Thyroid gland (tissue), 4 donors: ENCODE measurements at regions not wholly inside any gene's neighbourhood (a gene's known extent, or its start where the extent isn't known, plus 50 kb on each side); places are given as distances from the start of the nearest gene placed in this dataset.
"Not testable (repeated sequence)": the region's sequence is repeated elsewhere in the genome, so short reads cannot be mapped to it uniquely, and the experiment has no call there.

Source experiments
- DNase-seq, 2 donors: peaks; one replicate each; pipeline ENCODE4 v3.0.0-alpha.2; 2019
- H3K27ac ChIP-seq, 3 donors: fragments of 200-600 bp; sonication (generic); 1 replicate in 2 of 3; 2 replicates in 1 of 3; pipeline ENCODE4 v1.5.1; 2016 to 2019; ENCODE audit warnings: mild to moderate bottlenecking in 1 of 3, moderate library complexity in 1 of 3
- H3K27me3 ChIP-seq: fragments of 200-600 bp; sonication (generic); one replicate; pipeline ENCODE4 v1.5.1; 2019
- H3K36me3 ChIP-seq, 2 donors: fragments of 200-600 bp; sonication (generic); one replicate each; pipeline ENCODE4 v1.5.1; 2016 to 2019
- H3K4me1 ChIP-seq, 2 donors: fragments of 200-600 bp; sonication (generic); one replicate each; pipeline ENCODE4 v1.5.1; 2017 to 2019
- H3K4me3 ChIP-seq, 3 donors: fragments of 200-600 bp; sonication (generic); replicated peaks in 1 of 3; 1 replicate in 2 of 3; 2 replicates in 1 of 3; pipeline ENCODE4 v1.5.1; 2016; ENCODE audit warnings: mild to moderate bottlenecking in 1 of 3
- H3K9me3 ChIP-seq: fragments of 200-600 bp; sonication (generic); one replicate; pipeline ENCODE4 v1.5.1; 2017
- POLR2A ChIP-seq, 2 donors: fragments of 450-650 bp; IDR thresholded peaks; one replicate each; pipeline ENCODE4 v1.6.1; 2017; ENCODE audit warnings: antibody characterized with exemption in 2 of 2, mild to moderate bottlenecking in 2 of 2, moderate library complexity in 1 of 2
- WGBS, 2 donors: methylation state at CpG; one replicate each; pipeline ENCODE4 v1.1.5; 2017; 5-methylcytosine and 5-hydroxymethylcytosine counted together
- intact Hi-C: fragments of 100-400 bp; cut with DNase I; formaldehyde crosslinking; loops from one replicate; pipeline ENCODE4 v1.15.1; 2023
- TF ChIP-seq, protein P1 (sequence below), 6 experiments: fragments of 200-600 bp in 3 of 6; fragments of 450-650 bp in 3 of 6; sonication (generic) in 3 of 6; IDR thresholded peaks; one replicate each; pipeline ENCODE4 v1.5.1; 2016 to 2019; ENCODE audit warnings: antibody characterized with exemption in 6 of 6, mild to moderate bottlenecking in 2 of 6, inconsistent platforms in 1 of 6, moderate library complexity in 1 of 6

DNA sequence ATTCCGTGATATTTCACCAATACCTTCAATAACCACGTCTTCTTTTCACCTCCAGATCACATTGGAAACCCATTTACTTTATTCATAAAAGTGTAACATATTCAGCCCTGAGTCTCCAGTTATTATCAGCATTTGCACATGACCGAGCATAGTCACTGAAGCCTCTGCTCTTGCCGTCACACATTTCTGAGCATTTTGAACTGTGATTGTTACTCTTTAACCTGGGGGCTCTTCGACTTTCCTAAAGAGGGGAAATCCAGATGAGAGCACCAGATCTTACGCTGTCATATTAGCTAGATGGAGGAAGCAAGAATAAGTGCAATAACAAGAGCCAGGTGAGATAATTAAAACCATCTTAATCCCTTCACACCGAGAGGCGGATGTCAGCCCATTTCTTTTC is 260.0 kb upstream of the NRP1 start:
- H3K9me3 ChIP-seq: no peaks in the 10 kb centered on the region
- no peaks in the 10 kb centered on the region for H3K4me1 ChIP-seq
- intact Hi-C loops: no loop called here
- no peak for DNase-seq
- no peaks in the 10 kb centered on the region for H3K36me3 ChIP-seq
- no peaks in the 10 kb centered on the region for H3K27me3 ChIP-seq
- no peak overlapping the region for H3K27ac ChIP-seq
- 56 to 64% methylated on average over 8 of the region's 8 CpGs for WGBS, 2 donors
- no peak for TF ChIP-seq POLR2A (IDR thresholded peaks at IDR 0.05)
- TF ChIP-seq, protein P1, sequence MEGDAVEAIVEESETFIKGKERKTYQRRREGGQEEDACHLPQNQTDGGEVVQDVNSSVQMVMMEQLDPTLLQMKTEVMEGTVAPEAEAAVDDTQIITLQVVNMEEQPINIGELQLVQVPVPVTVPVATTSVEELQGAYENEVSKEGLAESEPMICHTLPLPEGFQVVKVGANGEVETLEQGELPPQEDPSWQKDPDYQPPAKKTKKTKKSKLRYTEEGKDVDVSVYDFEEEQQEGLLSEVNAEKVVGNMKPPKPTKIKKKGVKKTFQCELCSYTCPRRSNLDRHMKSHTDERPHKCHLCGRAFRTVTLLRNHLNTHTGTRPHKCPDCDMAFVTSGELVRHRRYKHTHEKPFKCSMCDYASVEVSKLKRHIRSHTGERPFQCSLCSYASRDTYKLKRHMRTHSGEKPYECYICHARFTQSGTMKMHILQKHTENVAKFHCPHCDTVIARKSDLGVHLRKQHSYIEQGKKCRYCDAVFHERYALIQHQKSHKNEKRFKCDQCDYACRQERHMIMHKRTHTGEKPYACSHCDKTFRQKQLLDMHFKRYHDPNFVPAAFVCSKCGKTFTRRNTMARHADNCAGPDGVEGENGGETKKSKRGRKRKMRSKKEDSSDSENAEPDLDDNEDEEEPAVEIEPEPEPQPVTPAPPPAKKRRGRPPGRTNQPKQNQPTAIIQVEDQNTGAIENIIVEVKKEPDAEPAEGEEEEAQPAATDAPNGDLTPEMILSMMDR (IDR thresholded peaks at IDR 0.05): no peak
- no peak overlapping the region for H3K4me3 ChIP-seq

DNA sequence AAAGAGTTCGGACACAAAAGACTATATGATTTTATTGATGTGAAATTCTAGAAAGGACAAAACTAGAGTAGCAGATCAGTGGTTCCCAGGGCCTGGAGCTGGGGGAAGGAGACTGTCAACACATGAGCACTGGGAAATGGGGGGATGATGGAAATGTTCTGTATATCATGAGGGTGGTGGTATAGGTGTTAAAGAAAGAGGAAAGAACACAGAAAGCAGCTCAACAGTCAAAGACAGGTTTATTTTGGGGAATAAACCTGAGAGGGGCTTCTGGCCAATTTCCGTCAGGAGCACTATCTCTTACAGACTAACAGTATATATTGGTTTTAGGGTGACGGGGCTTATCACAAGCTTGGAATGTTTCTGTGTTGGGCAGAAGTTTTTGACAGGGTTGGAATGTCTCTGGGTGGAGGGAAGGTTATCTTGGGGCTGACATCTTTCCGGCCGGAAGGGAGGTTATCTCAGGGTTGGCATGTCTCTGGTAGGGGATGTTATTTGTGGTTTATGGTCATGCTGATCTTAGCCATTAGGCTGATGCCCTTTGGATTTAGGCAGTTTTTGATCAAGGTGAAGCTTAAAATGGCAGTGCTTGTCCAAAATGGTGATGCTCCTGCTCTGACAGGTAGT is 254.6 kb upstream of the NRP1 start:
- no peaks in the 10 kb centered on the region for H3K27me3 ChIP-seq
- TF ChIP-seq, protein P1 (IDR thresholded peaks at IDR 0.05): no peak
- no peak for TF ChIP-seq POLR2A (IDR thresholded peaks at IDR 0.05)
- no peak overlapping the region for H3K4me3 ChIP-seq
- H3K36me3 ChIP-seq: no peaks in the 10 kb centered on the region
- 94 to 98% methylated on average over 5 of the region's 5 CpGs for WGBS, 2 donors
- H3K9me3 ChIP-seq: no peaks in the 10 kb centered on the region
- intact Hi-C loops: no loop called here
- no peak overlapping the region for H3K27ac ChIP-seq
- no peak for DNase-seq
- H3K4me1 ChIP-seq: no peaks in the 10 kb centered on the region

DNA sequence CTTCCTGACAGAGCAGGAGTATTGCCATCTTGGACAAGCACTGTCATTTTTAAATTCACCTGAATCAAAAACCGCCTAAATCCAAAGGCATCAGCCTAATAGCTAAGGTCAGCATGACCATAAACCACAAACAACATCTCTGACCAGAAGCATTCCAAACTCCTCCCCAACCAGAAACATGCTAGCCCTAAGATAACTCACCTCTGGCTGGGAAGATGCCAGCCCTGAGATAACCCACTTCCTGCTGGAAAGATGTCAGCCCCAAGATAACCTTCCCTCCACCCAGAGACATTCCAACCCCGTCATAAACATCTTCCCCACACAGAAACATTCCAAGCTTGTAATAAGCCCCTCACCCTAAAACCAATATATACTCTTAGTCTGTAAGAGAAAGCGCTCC is 250.1 kb upstream of the NRP1 start:
- DNase-seq, H3K9me3 ChIP-seq, H3K4me1 ChIP-seq, intact Hi-C loops, H3K36me3 ChIP-seq, H3K4me3 ChIP-seq, H3K27ac ChIP-seq, H3K27me3 ChIP-seq: not testable (repeated sequence)
- whole genome bisulfite sequencing, 2 donors: 89 to 93% methylated on average over 3 of the region's 3 CpGs

DNA sequence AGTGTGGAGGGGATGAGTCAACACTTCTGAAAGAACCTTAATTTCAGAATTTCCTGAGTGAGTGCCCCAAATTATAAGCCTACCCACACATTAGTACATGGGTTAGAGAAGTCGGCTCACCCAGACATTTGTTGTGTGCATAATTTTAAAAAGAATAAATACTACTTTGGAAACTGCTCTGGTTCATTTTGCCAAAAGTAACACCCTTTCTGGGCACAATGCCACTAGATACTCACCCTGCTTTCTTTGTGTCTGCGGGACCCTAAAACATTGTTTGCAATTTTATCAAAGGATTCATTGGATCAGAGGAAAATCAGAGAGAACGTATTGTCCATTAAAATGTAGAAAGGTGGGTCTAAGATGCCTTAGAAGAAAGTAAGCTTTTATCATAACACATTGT is 245.5 kb upstream of the NRP1 start:
- no peak overlapping the region for H3K4me3 ChIP-seq
- intact Hi-C loops: no loop called here
- 74 to 81% methylated on average over 3 of the region's 3 CpGs for WGBS, 2 donors

DNA sequence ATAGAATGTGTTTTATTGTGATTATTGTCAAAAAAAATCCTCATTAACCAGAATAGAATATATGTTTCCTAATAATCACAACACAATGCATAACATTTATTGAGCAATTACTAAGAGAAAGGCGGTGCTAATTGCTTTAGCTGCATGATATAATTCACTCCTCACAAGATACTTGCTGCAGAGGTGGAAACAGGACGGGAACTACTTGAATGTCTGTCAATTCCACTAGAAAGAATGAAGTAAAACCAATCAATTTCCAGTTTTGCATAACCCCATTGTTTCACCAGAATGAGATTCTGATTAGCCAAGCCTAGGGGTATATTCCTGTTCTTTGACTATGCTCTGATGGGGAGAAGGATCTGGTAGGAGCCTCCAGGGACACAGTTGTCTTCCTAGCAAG is 239.1 kb upstream of the NRP1 start:
- Histone ChIP-seq H3K27me3 (no peaks in the 10 kb centered on the region), H3K9me3 (no peaks in the 10 kb centered on the region), H3K36me3 (no peaks in the 10 kb centered on the region), H3K4me3 (no peak overlapping the region), H3K4me1 (no peaks in the 10 kb centered on the region), H3K27ac (no peak overlapping the region)
- intact Hi-C loops: no loop called here
- 89 to 93% methylated on average over 2 of the region's 2 CpGs for WGBS, 2 donors
- no peak for TF ChIP-seq POLR2A (IDR thresholded peaks at IDR 0.05)
- TF ChIP-seq, protein P1 (IDR thresholded peaks at IDR 0.05): no peak
- DNase-seq: no peak

More for the DNA sequence above, 245.5 kb upstream of the NRP1 start:
- H3K4me1 ChIP-seq: no peaks in the 10 kb centered on the region
- no peaks in the 10 kb centered on the region for H3K9me3 ChIP-seq
- no peak overlapping the region for H3K27ac ChIP-seq
- no peak for DNase-seq
- H3K27me3 ChIP-seq: no peaks in the 10 kb centered on the region
- TF ChIP-seq, protein P1 (IDR thresholded peaks at IDR 0.05): no peak
- TF ChIP-seq POLR2A (IDR thresholded peaks at IDR 0.05): no peak
- no peaks in the 10 kb centered on the region for H3K36me3 ChIP-seq

DNA sequence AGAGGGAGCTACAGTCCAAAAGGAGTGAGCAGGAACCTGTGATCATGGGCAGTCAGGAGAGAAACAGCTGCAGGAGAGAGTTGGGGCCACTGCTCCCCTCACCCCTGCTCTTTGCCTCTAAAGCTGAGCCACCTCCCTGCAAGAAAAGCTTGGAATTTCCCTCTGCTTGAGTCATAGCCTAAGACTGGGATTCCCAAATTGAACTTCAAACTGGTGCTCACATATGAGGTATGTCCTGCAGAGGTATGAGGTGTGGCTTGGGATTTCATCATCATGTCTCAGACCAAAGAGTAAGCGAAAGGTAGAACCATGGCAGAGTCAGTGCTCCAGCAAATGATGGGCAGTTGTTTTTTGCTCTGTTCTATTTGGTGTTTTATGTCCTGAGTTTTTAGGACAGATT is 237.1 kb upstream of the NRP1 start:
- no peak for DNase-seq
- Histone ChIP-seq H3K27ac (no peak overlapping the region), H3K27me3 (no peaks in the 10 kb centered on the region), H3K36me3 (no peaks in the 10 kb centered on the region), H3K4me1 (no peaks in the 10 kb centered on the region), H3K4me3 (no peak overlapping the region), H3K9me3 (no peaks in the 10 kb centered on the region)
- intact Hi-C loops: no loop called here
- TF ChIP-seq POLR2A (IDR thresholded peaks at IDR 0.05): no peak
- TF ChIP-seq, protein P1 (IDR thresholded peaks at IDR 0.05): no peak
- WGBS, 2 donors: 92 to 100% methylated on average over 1 of the region's 1 CpG
